Activated CD8-positive, alpha-beta T cell treated with anti-CD3 and anti-CD28 coated beads for 36 hours (primary cell): ENCODE measurements at regions not wholly inside any gene's neighbourhood (a gene's known extent, or its start where the extent isn't known, plus 50 kb on each side); places are given as distances from the start of the nearest gene placed in this dataset.

Experiments used
- ATAC-seq: fragments of 200-7000 bp; cut with Tn5 transposase; one replicate; pipeline ENCODE4 v1.10.0; 2021; ENCODE audit warnings: mild to moderate bottlenecking, moderate library complexity
- CTCF ChIA-PET: fragments of 350-600 bp; sonication (Branson Sonifier 250); formaldehyde crosslinking; loops from one replicate; lab custom pipeline; 2021; ENCODE audit warnings: antibody characterized with exemption; lab: Charles Lee
- POLR2A ChIA-PET: fragments of 350-600 bp; sonication (Branson Sonifier 250); formaldehyde crosslinking; loops from one replicate; lab custom pipeline; 2021; ENCODE audit warnings: antibody characterized with exemption; lab: Charles Lee
- DNase-seq: peaks from one replicate; pipeline ENCODE4 v3.0.0-alpha.2; 2020
- H3K27ac Mint-ChIP-seq: one replicate; pipeline ENCODE4 v1.8.0; 2021; ENCODE audit warnings: mild to moderate bottlenecking, mixed read lengths
- H3K27me3 Mint-ChIP-seq: one replicate; pipeline ENCODE4 v1.8.0; 2021; ENCODE audit warnings: mixed read lengths
- H3K36me3 Mint-ChIP-seq: one replicate; pipeline ENCODE4 v1.8.0; 2021; ENCODE audit warnings: low read depth, mixed read lengths
- H3K4me1 Mint-ChIP-seq: one replicate; pipeline ENCODE4 v1.8.0; 2021; ENCODE audit warnings: low read depth, mixed read lengths
- H3K4me3 Mint-ChIP-seq: one replicate; pipeline ENCODE4 v1.8.0; 2021; ENCODE audit warnings: mild to moderate bottlenecking, moderate library complexity, mixed read lengths
- H3K9me3 Mint-ChIP-seq: one replicate; pipeline ENCODE4 v1.8.0; 2021; ENCODE audit warnings: mixed read lengths
- CTCF ChIP-seq: fragments of 200-600 bp; IDR thresholded peaks from one replicate; pipeline ENCODE4 v1.8.0; 2022; ENCODE audit warnings: antibody characterized with exemption, mild to moderate bottlenecking
- intact Hi-C: fragments of 100-400 bp; cut with micrococcal nuclease; formaldehyde crosslinking; loops from one replicate; pipeline ENCODE4 v1.10.0; 2022

DNA sequence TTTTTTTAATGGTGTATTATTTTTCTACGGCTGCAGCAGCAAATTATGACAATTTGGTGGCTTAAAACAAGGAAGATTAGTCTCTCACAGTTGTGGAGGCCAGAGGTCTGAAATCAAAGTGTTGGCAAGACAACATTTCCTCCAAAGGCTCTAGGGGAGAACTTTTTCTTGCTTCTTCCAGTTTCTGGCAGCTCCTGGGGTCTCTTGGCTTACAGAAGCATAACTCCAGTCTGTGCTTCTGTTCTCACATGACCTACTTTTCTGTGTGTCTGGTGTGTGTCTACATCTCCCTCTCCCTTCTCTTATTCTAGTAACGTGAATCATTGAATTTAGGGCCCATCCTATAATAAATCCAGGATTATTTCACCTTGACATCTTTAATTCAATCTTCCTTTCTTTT lies 551.9 kb upstream of the LUZP2 start:
- no peaks in the 10 kb centered on the region for H3K36me3 Mint-ChIP-seq
- H3K27me3 Mint-ChIP-seq, result no peaks in the 10 kb centered on the region
- H3K9me3 Mint-ChIP-seq, result peaks cover 2% of the 10 kb centered on the region
- ChIA-PET CTCF (no interaction called here), POLR2A (no interaction called here)
- H3K4me1 Mint-ChIP-seq, result no peaks in the 10 kb centered on the region
- TF ChIP-seq CTCF, result no peak
- H3K4me3 Mint-ChIP-seq, result no peak overlapping the region
- intact Hi-C loops, result no loop called here
- DNase-seq (no peak), ATAC-seq (no peak)
- no peak overlapping the region for H3K27ac Mint-ChIP-seq

GRCh38 chr11:23947883-23948282 lies 549.0 kb upstream of the LUZP2 start:
- ChIA-PET CTCF (no interaction called here), POLR2A (no interaction called here)
- Mint-ChIP-seq H3K27me3 (no peaks in the 10 kb centered on the region), H3K4me3 (no peak overlapping the region), H3K4me1 (no peaks in the 10 kb centered on the region), H3K27ac (no peak overlapping the region), H3K9me3 (peaks cover 2% of the 10 kb centered on the region), H3K36me3 (no peaks in the 10 kb centered on the region)
- intact Hi-C loops, result no loop called here
- ATAC-seq, result no peak
- no peak for TF ChIP-seq CTCF
- DNase-seq, result no peak

DNA sequence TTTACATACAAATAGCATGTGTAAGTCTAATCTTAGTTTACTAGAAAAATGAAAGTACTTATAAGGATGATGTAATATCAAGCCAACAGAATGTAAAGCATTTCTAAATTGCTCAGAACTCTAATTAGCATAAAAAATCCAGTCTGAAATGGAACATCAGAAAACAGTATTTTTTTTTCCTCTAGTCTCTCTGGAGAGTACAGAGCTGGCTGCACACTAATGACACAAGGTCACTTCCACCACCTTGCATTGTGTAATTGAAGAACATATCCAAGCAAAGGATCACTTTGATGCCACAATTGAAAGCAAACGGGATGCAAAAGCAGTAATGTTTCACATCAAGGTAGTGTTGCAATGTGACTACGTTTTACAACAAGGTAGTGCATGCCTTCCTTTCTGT lies 548.0 kb upstream of the LUZP2 start:
- Mint-ChIP-seq H3K4me1 (no peaks in the 10 kb centered on the region), H3K27ac (no peak overlapping the region), H3K4me3 (no peak overlapping the region), H3K9me3 (peaks cover 2% of the 10 kb centered on the region), H3K27me3 (no peaks in the 10 kb centered on the region), H3K36me3 (no peaks in the 10 kb centered on the region)
- DNase-seq, result no peak
- no peak for ATAC-seq
- CTCF ChIA-PET, result no interaction called here
- POLR2A ChIA-PET, result no interaction called here
- intact Hi-C loops, result no loop called here
- TF ChIP-seq CTCF, result no peak

DNA sequence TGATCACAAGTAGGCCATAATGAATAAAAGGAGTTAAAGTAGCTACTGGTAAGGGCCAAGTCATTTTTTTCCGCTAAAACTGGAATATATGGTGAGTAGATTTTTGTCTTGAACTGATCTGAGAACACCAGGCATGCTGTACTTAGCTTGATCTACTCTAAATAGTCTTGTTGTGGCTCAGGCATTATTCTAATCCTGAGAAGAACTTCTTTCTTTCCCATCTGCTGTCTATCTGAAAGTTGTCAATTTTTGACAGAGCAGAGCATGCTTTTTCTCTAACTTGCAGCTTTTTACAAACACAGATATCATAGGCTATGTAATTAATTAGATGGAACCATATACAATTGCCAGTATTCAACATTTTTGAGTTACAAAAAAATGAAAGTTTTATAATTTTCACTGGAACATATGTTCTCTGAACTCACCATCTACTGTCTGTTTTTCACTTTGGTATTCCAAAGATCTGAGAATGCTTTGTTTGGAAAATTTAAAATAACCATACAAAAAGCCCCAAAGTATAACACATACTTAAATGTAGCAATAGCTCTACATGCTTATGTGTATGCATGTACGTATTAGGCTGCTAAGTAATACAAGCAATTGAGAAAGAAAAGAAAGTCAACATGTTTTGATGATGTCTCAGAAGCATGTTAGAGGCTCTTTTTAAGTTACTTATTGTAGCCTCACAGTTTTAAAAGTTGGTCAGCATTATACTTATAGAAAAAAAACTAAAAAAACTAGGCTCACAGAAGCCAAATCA lies 542.7 kb upstream of the LUZP2 start:
- intact Hi-C loops, result no loop called here
- H3K4me1 Mint-ChIP-seq, result no peaks in the 10 kb centered on the region
- ChIA-PET POLR2A (no interaction called here), CTCF (no interaction called here)
- H3K36me3 Mint-ChIP-seq, result no peaks in the 10 kb centered on the region
- no peak for DNase-seq
- no peak for TF ChIP-seq CTCF
- H3K27me3 Mint-ChIP-seq, result no peaks in the 10 kb centered on the region
- ATAC-seq, result no peak
- no peak overlapping the region for H3K4me3 Mint-ChIP-seq
- H3K27ac Mint-ChIP-seq, result no peak overlapping the region
- peaks cover 5% of the 10 kb centered on the region for H3K9me3 Mint-ChIP-seq

- H3K36me3 Mint-ChIP-seq, result no peaks in the 10 kb centered on the region
- ChIA-PET CTCF (no interaction called here), POLR2A (no interaction called here)
- no peak for ATAC-seq
- H3K4me3 Mint-ChIP-seq, result no peak overlapping the region
- peaks cover 3% of the 10 kb centered on the region for H3K9me3 Mint-ChIP-seq
- H3K27ac Mint-ChIP-seq, result no peak overlapping the region
- no peak for TF ChIP-seq CTCF
- intact Hi-C loops, result no loop called here
- no peaks in the 10 kb centered on the region for H3K4me1 Mint-ChIP-seq
- no peaks in the 10 kb centered on the region for H3K27me3 Mint-ChIP-seq
- no peak for DNase-seq
Measured at GRCh38 chr11:23954730-23955129, 542.1 kb upstream of the LUZP2 start.
